LNCAP (cell line): ENCODE measurements at regions not wholly inside any gene's neighbourhood (a gene's known extent, or its start where the extent isn't known, plus 50 kb on each side); places are given as distances from the start of the nearest gene placed in this dataset.

Source experiments
- CTCF ChIP-seq: fragments of 450-650 bp; IDR thresholded peaks from 2 replicates; pipeline ENCODE4 v1.5.1; 2017; ENCODE audit warnings: mild to moderate bottlenecking

DNA sequence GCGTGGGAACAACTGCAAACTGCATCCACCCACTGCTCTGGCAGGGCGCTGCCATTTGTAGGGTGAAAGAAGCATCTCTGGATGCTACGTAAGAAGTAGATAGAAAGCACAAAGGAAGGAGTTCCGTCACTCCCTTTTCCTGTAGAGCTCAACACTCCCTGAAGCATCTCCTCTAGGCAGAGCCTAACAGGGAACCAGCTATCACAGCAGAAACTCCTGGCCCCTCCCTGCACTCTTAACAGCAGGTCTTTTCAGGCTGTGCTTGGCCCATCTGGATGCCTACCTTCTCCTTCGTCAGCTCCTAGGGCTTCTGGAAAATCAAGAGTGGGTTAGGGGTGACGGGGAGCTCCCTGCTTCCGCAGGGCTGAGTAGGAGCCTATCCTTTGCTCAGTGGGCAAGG lies 112.9 kb upstream of the TLL1 start:
- TF ChIP-seq CTCF, result no peak

DNA sequence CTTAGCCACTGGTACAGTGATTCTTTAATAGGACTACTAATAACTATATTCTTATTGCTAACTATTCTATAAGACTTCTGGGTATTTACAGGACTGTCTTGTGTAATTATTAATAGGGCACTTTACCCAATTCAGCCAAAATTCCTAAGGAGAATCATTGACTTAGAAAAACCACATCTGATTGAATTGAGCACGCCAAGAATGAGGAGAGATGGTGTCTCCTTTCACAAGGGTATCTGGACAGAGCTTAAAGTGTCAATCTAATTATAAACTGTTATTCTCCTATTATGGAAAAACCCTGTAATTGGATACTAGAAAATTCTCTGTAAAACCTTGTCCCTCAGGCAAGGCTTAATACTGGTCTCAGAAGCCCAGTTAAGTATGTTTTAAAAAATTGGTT lies 111.1 kb upstream of the TLL1 start:
- TF ChIP-seq CTCF, result no peak

DNA sequence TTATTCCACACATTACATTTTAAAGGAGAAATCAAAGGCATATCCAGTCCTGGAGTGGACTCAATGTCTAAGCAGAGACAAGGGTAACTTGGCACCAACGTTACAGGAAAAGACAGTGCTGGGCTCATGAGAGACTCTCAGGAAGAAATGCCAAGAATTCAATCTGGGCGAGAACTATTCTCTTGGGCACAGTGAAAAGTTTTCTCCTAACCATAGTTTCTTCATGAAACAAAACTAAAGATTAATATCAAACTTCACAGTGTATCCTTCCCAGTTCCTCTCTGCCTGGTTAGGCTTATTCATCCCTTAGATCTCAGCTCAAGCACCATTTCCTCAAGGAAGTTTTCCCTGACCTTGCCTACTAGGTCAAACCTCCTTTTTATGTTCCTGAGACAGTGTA lies 109.4 kb upstream of the TLL1 start:
- TF ChIP-seq CTCF, result no peak

GRCh38 chr4:165765053-165765452 lies 108.0 kb upstream of the TLL1 start:
- TF ChIP-seq CTCF, result no peak

- TF ChIP-seq CTCF, result no peak
These were observed 107.0 kb upstream of the TLL1 start for GRCh38 chr4:165766018-165766417.

GRCh38 chr4:165766976-165767375 lies 106.1 kb upstream of the TLL1 start:
- TF ChIP-seq CTCF, result no peak

- TF ChIP-seq CTCF, result no peak
These were observed 105.4 kb upstream of the TLL1 start for GRCh38 chr4:165767671-165768070.

GRCh38 chr4:165768281-165768680 lies 104.8 kb upstream of the TLL1 start:
- no peak for TF ChIP-seq CTCF
